BJ (cell line): ENCODE measurements at regions not wholly inside any gene's neighbourhood (a gene's known extent, or its start where the extent isn't known, plus 50 kb on each side); places are given as distances from the start of the nearest gene placed in this dataset.

Experiments used
- CTCF ChIA-PET: fragments of 350-600 bp; formaldehyde crosslinking; extraction: SDS; loops from one replicate; lab custom pipeline; 2021; ENCODE audit warnings: antibody characterized with exemption, inconsistent platforms; lab: Yijun Ruan, JAX
- POLR2A ChIA-PET: fragments of 300-600 bp; sonication (Branson Sonifier 250); formaldehyde crosslinking; extraction: SDS; loops from one replicate; lab custom pipeline; 2021; ENCODE audit warnings: antibody characterized with exemption; lab: Charles Lee
- DNase-seq: peaks from one replicate; pipeline ENCODE4 v3.0.0-alpha.2; 2011; ENCODE audit warnings: low read depth
- H3K27me3 ChIP-seq: 2 replicates; pipeline ENCODE4 v1.6.0; 2011; ENCODE audit warnings: low read length; ENCODE audit not compliant: control insufficient read depth, insufficient read depth
- H3K36me3 ChIP-seq: 2 replicates; pipeline ENCODE4 v1.5.1; 2011; ENCODE audit warnings: low read length; ENCODE audit not compliant: control insufficient read depth, insufficient read depth
- H3K4me3 ChIP-seq: 2 replicates; pipeline ENCODE4 v1.5.1; 2011; ENCODE audit warnings: low read depth, mild to moderate bottlenecking, control low read depth, low read length
- CTCF ChIP-seq: IDR thresholded peaks from 2 replicates; pipeline ENCODE4 v1.5.1; 2011; ENCODE audit warnings: low read depth, mild to moderate bottlenecking, control low read depth, inconsistent platforms, low read length, moderate library complexity; ENCODE audit not compliant: insufficient read depth

DNA sequence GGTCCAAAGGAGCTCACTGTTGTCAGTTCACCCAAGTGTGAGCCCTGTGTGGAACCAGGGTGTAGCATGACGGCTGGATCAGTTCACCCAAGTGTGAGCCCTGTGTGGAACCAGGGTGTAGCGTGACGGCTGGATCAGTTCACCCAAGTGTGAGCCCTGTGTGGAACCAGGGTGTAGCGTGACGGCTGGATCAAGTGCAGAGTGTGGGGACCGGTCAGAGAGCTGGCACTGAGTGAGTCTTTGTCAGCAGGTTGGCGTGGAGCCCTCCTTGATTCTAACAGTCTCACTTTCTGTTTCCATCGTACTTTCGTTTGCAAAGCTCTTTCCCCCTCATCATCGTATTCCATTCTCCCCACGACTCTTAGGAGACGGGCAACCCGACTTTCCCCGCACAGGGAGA, 57.9 kb upstream of the DLG1 start:
- H3K27me3 ChIP-seq: no peaks in the 10 kb centered on the region
- CTCF ChIA-PET: interaction anchor here (1.0 to 1.5 kb wide), 2 partner anchors 19 to 98 kb away, joined by 3 read pairs; no protein-coding TSS in a partner anchor
- no peak for DNase-seq
- POLR2A ChIA-PET: no interaction called here
- no peaks in the 10 kb centered on the region for H3K36me3 ChIP-seq
- no peak overlapping the region for H3K4me3 ChIP-seq
- TF ChIP-seq CTCF: no peak

GRCh38 chr3:197355713-197356112, 57.3 kb upstream of the DLG1 start:
- H3K27me3 ChIP-seq: no peaks in the 10 kb centered on the region
- no peaks in the 10 kb centered on the region for H3K36me3 ChIP-seq
- no peak for DNase-seq
- ChIA-PET CTCF (interaction anchor here (1.0 to 1.5 kb wide), 2 partner anchors 18 to 146 kb away, joined by 3 to 4 read pairs; no protein-coding TSS in a partner anchor), POLR2A (no interaction called here)
- TF ChIP-seq CTCF: no peak
- H3K4me3 ChIP-seq: no peak overlapping the region

DNA sequence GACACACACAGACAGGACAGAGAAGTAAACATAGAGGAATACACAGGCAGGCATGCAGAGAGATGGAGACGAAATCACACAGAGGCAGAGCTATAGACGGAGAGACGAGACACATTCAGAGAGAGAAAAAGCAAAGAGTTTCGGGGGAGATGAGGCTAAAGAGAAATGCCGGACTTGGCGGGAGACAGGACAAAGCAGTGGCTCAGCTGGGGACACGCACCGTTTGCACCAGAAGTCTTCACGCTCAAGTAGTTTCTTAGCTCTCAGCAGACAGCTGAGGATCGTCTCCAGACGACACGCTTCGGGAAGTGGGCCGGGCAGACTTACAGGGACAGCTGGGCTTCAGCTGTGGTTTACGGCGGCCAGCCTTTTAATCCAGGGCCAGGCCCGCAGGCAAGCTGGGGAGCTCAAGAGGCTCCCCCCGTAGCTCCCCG, 56.2 kb upstream of the DLG1 start:
- no peak overlapping the region for H3K4me3 ChIP-seq
- no peaks in the 10 kb centered on the region; the same call in 1 of the 2 replicates for H3K27me3 ChIP-seq
- ChIA-PET POLR2A (interaction anchor here (0.6 kb wide), 1 partner anchor 18 kb away, joined by 3 read pairs; no protein-coding TSS in a partner anchor), CTCF (interaction anchor here (1.1 to 2.3 kb wide), 4 partner anchors 9 to 147 kb away, joined by 3 to 12 read pairs (median 6); no protein-coding TSS in a partner anchor)
- TF ChIP-seq CTCF: no peak
- H3K36me3 ChIP-seq: no peaks in the 10 kb centered on the region
- no peak for DNase-seq

DNA sequence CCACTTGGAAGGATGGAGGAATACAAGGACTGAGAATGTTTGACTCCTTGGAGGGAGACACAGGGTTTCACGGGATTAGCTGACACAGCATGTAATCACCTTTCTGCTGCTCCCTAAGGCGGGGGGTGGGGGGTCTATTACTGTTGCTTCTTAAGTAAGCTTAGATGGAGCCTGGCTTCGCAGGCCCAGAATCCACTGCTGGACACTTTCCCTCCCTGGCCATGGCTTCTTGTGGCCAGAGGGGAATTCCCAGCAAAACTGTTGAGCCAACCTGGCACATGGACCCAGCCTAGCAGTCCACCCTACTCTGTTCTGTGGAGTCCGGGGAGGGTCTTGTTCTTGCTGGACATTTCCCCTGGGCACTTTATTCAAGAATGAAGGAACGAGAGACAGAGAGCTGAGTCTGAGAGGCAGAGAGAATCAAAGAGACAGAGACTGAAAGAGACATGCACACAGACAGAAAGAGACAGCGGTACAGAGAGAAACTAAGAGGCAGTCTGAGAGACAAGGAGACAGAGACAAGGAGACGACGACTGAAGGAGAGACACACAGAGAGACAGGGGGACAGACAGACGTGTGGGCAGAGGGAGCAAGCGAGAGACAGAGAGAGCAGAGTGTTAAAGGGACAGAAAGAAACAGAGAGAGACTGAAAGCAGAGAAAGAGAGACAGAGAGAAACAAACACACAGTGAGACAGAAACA, 55.6 kb upstream of the DLG1 start:
- POLR2A ChIA-PET: interaction anchor here (0.6 kb wide), 2 partner anchors 18 to 185 kb away, joined by 3 read pairs; no protein-coding TSS in a partner anchor

More for the DNA sequence above, 55.6 kb upstream of the DLG1 start:
- no peak for DNase-seq
- no peaks in the 10 kb centered on the region for H3K36me3 ChIP-seq
- TF ChIP-seq CTCF: no peak
- no peaks in the 10 kb centered on the region; the same call in 1 of the 2 replicates for H3K27me3 ChIP-seq
- CTCF ChIA-PET: interaction anchor here (1.0 to 2.3 kb wide), 5 partner anchors 10 to 148 kb away, joined by 3 to 12 read pairs (median 4); no protein-coding TSS in a partner anchor
- no peak overlapping the region for H3K4me3 ChIP-seq
